Mucosa of rectum (tissue), 2 donors: ENCODE measurements at regions not wholly inside any gene's neighbourhood (a gene's known extent, or its start where the extent isn't known, plus 50 kb on each side); places are given as distances from the start of the nearest gene placed in this dataset.
"Not testable (repeated sequence)": the region's sequence is repeated elsewhere in the genome, so short reads cannot be mapped to it uniquely, and the experiment has no call there.

Experiments
- H3K27ac ChIP-seq, 2 donors: one replicate each; pipeline ENCODE4 v1.7.0; 2013; ENCODE audit warnings: inconsistent platforms in 2 of 2, low read depth in 2 of 2, low read length in 2 of 2
- H3K27me3 ChIP-seq, 2 donors: one replicate each; pipeline ENCODE4 v1.7.0; 2013; ENCODE audit warnings: low read length in 2 of 2; ENCODE audit not compliant: control insufficient read depth in 2 of 2, insufficient read depth in 2 of 2
- H3K36me3 ChIP-seq, 2 donors: one replicate each; pipeline ENCODE4 v1.7.0; 2013; ENCODE audit warnings: low read length in 2 of 2; ENCODE audit not compliant: control insufficient read depth in 2 of 2, insufficient read depth in 2 of 2
- H3K4me1 ChIP-seq, 2 donors: one replicate each; pipeline ENCODE4 v1.7.0; 2013; ENCODE audit warnings: low read length in 2 of 2, mild to moderate bottlenecking in 1 of 2; ENCODE audit not compliant: control insufficient read depth in 2 of 2, insufficient read depth in 2 of 2
- H3K4me3 ChIP-seq, 2 donors: one replicate each; pipeline ENCODE4 v1.7.0; 2013; ENCODE audit warnings: low read length in 2 of 2
- H3K9ac ChIP-seq, 2 donors: one replicate each; pipeline ENCODE4 v1.7.0; 2013; ENCODE audit warnings: low read length in 2 of 2, low read depth in 1 of 2, mild to moderate bottlenecking in 1 of 2
- H3K9me3 ChIP-seq, 2 donors: one replicate each; pipeline ENCODE4 v1.7.0; 2013; ENCODE audit warnings: low read length in 2 of 2; ENCODE audit not compliant: control insufficient read depth in 2 of 2
- donor health status: healthy.
- donor health status: Normal muscosa, but diverticular disease.

DNA sequence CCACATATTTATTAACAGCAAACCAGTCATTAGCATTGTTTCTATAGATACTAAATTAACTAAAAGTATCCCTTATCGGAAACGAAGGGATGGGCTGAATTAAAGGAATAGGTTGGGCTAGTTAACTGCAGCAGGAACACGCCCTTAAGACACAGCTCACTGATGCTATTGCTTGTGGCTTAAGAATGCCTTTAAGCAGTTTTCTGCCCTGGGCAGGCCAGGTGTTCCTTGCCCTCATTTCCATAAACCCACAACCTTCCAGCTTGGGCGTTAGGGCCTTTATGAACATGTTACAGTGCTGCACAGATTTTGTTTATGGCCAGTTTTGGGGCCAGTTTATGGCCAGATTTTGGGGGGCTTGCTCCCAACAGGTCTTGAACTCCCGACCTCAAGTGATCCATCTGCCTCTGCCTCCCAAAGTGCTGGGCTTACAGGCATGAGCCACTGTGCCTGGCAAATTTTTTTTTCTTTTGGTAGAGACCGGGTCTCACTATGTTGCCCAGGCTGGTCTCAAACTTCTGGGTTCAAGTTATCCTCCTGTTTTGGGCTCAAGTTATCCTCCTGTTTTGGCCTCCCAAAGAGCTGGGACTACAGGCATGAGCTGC, 90.1 kb upstream of the GRIN2A start:
- H3K4me3 ChIP-seq, H3K27ac ChIP-seq, H3K36me3 ChIP-seq, H3K4me1 ChIP-seq, H3K9ac ChIP-seq, H3K9me3 ChIP-seq, H3K27me3 ChIP-seq: not testable (repeated sequence)

- not testable (repeated sequence) for H3K9me3 ChIP-seq, H3K4me1 ChIP-seq, H3K36me3 ChIP-seq, H3K27me3 ChIP-seq, H3K27ac ChIP-seq, H3K9ac ChIP-seq, H3K4me3 ChIP-seq
Measured at GRCh38 chr16:10275214-10275996, 93.2 kb upstream of the GRIN2A start.

- H3K27me3 ChIP-seq, result no peaks in the 10 kb centered on the region
Measured at GRCh38 chr16:10277597-10277996, 95.4 kb upstream of the GRIN2A start.

GRCh38 chr16:10280262-10281170, 98.3 kb upstream of the GRIN2A start:
- Histone ChIP-seq H3K4me1 (no peaks in the 10 kb centered on the region), H3K4me3 (no peak overlapping the region), H3K9ac (no peak overlapping the region)

More at GRCh38 chr16:10277597-10277996, 95.4 kb upstream of the GRIN2A start:
- H3K9me3 ChIP-seq, result no peaks in the 10 kb centered on the region
- H3K27ac ChIP-seq, result no peak overlapping the region
- H3K36me3 ChIP-seq, result no peaks in the 10 kb centered on the region
- H3K9ac ChIP-seq, result no peak overlapping the region
- H3K4me1 ChIP-seq, result no peaks in the 10 kb centered on the region
- H3K4me3 ChIP-seq, result no peak overlapping the region

DNA sequence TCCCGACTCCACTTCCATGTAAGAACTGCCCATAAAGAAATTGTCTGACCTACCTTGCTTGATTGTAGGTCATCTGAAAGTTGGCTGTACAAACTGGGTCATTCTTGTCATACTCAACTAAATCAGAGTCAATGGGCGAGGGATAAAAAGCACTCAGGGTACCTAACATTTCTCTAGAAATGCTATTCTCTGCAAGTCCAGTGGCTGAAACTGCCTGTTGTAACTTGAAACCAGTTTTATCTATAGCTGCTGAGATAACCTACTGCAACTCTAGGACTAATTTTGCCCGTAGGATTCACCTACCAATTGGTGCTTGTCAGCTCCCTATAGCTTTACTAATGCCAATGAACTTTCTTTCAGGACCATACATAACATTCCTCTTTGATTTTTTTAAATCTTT, 100.1 kb upstream of the GRIN2A start:
- no peak overlapping the region for H3K9ac ChIP-seq
- no peak overlapping the region for H3K4me3 ChIP-seq
- H3K4me1 ChIP-seq, result no peaks in the 10 kb centered on the region
- no peaks in the 10 kb centered on the region for H3K27me3 ChIP-seq
- no peak overlapping the region for H3K27ac ChIP-seq
- no peaks in the 10 kb centered on the region for H3K9me3 ChIP-seq
- H3K36me3 ChIP-seq, result no peaks in the 10 kb centered on the region

More at GRCh38 chr16:10280262-10281170, 98.3 kb upstream of the GRIN2A start:
- no peak overlapping the region for H3K27ac ChIP-seq
- H3K27me3 ChIP-seq, result no peaks in the 10 kb centered on the region
- no peaks in the 10 kb centered on the region for H3K9me3 ChIP-seq
- no peaks in the 10 kb centered on the region for H3K36me3 ChIP-seq

DNA sequence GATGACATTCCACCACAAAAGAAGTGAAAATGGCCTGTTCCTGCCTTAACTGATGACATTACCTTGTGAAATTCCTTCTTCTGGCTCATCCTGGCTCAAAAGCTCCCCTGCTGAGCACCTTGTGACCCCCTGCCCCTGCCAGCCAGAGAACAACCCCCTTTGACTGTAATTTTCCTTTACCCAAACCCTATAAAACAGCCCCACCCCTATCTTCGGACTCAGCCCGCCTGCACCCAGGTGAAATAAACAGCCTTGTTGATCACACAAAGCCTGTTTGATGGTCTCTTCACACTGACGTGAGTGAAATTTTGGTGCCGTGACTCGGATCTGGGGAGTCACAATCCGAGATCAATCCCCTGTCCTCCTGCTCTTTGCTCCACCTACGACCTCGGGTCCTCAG, 101.0 kb upstream of the GRIN2A start:
- not testable (repeated sequence) for H3K9me3 ChIP-seq, H3K4me1 ChIP-seq, H3K9ac ChIP-seq, H3K27ac ChIP-seq, H3K36me3 ChIP-seq, H3K27me3 ChIP-seq, H3K4me3 ChIP-seq

DNA sequence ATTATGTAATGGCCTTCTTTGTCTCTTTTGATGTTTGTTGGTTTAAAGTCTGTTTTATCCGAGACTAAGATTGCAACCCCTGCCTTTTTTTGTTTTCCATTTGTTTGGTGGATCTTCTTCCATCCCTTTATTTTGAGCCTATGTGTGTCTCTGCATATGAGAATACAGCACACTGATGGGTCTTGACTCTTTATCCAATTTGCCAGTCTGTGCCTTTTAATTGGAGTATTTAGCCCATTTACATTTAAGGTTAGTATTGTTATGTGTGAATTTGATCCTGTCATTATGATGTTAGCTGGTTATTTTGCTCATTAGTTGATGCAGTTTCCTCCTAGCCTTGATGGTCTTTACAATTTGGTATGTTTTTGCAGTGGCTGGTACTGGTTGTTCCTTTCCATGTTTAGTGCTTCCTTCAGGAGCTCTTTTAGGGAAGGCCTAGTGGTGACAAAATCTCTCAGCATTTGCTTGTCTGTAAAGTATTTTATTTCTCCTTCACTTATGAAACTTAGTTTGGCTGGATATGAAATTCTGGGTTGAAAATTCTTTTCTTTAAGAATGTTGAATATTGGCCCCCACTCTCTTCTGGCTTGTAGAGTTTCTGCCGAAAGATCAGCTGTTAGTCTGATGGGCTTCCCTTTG, 95.3 kb upstream of the ATF7IP2 start:
- not testable (repeated sequence) for H3K9me3 ChIP-seq, H3K27me3 ChIP-seq, H3K9ac ChIP-seq, H3K4me1 ChIP-seq, H3K27ac ChIP-seq, H3K4me3 ChIP-seq, H3K36me3 ChIP-seq

- not testable (repeated sequence) for H3K36me3 ChIP-seq, H3K4me3 ChIP-seq, H3K27me3 ChIP-seq, H3K27ac ChIP-seq, H3K4me1 ChIP-seq, H3K9me3 ChIP-seq, H3K9ac ChIP-seq
Measured at GRCh38 chr16:10292197-10292596, 93.7 kb upstream of the ATF7IP2 start.

GRCh38 chr16:10292976-10293375, 92.9 kb upstream of the ATF7IP2 start:
- H3K27ac ChIP-seq, H3K4me1 ChIP-seq, H3K9me3 ChIP-seq, H3K27me3 ChIP-seq, H3K4me3 ChIP-seq, H3K9ac ChIP-seq, H3K36me3 ChIP-seq: not testable (repeated sequence)

DNA sequence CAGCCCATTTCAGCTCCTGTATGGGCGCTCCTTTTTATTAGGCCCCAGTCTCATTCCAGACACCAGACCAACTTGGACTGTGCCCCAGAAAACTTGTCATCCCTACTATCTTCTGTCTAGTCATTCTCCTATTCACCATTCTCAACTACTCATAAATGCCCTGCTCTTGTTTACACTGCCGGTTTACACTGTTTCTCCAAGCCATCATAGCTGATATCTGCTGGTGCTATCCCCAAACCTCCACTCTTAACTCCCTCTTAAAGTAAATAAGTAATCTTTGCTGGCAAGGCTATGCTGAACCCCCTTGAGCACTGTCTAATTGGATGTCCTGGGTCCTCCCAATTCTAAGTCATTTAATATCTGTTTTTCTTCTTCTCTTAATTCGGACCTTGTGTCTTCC, 91.7 kb upstream of the ATF7IP2 start:
- H3K27me3 ChIP-seq, H3K4me1 ChIP-seq, H3K27ac ChIP-seq, H3K9me3 ChIP-seq, H3K9ac ChIP-seq, H3K4me3 ChIP-seq, H3K36me3 ChIP-seq: not testable (repeated sequence)
